ENCODE measurements at regions not wholly inside any gene's neighbourhood (a gene's known extent, or its start where the extent isn't known, plus 50 kb on each side); places are given as distances from the start of the nearest gene placed in this dataset.

- Histone ChIP-seq H3K27ac (no peak overlapping the region), H3K4me3 (no peak overlapping the region), H3K4me1 (peaks cover 13% of the 10 kb centered on the region), H3K9me3 (no peaks in the 10 kb centered on the region), H3K36me3 (no peaks in the 10 kb centered on the region), H3K27me3 (no peaks in the 10 kb centered on the region)
- TF ChIP-seq CTCF (IDR thresholded peaks at IDR 0.05) (no peak), POLR2A (IDR thresholded peaks at IDR 0.05) (no peak), POLR2AphosphoS5 (IDR thresholded peaks at IDR 0.05) (no peak), EP300 (IDR thresholded peaks at IDR 0.05) (no peak)
- DNase-seq (ENCODE audit: low spot score in 2 of 2), result no peak
- WGBS, result 83% methylated on average over 2 of the region's 2 CpGs
Measured at GRCh38 chr4:123579961-123580360, 183.4 kb downstream of the SPRY1 start.

GRCh38 chr4:123580981-123581664 is 184.5 kb downstream of the SPRY1 start:
- DNase-seq (ENCODE audit: low spot score in 2 of 2), result no peak
- H3K9me3 ChIP-seq, result no peaks in the 10 kb centered on the region
- no peak overlapping the region for H3K4me3 ChIP-seq
- 98% methylated on average over 8 of the region's 8 CpGs for WGBS
- no peaks in the 10 kb centered on the region for H3K36me3 ChIP-seq
- TF ChIP-seq CTCF (IDR thresholded peaks at IDR 0.05) (no peak), POLR2AphosphoS5 (IDR thresholded peaks at IDR 0.05) (no peak), POLR2A (IDR thresholded peaks at IDR 0.05) (no peak), EP300 (IDR thresholded peaks at IDR 0.05) (no peak)
- no peak overlapping the region for H3K27ac ChIP-seq
- H3K4me1 ChIP-seq, result peaks cover 13% of the 10 kb centered on the region
- H3K27me3 ChIP-seq, result no peaks in the 10 kb centered on the region

- WGBS, result 86% methylated on average over 3 of the region's 3 CpGs
- no peaks in the 10 kb centered on the region for H3K36me3 ChIP-seq
- no peak for TF ChIP-seq CTCF (IDR thresholded peaks at IDR 0.05)
- no peak for TF ChIP-seq EP300 (IDR thresholded peaks at IDR 0.05)
- no peak for TF ChIP-seq POLR2AphosphoS5 (IDR thresholded peaks at IDR 0.05)
- TF ChIP-seq POLR2A (IDR thresholded peaks at IDR 0.05), result no peak
- peaks cover 9% of the 10 kb centered on the region for H3K4me1 ChIP-seq
- H3K27me3 ChIP-seq, result no peaks in the 10 kb centered on the region
- DNase-seq (ENCODE audit: low spot score in 2 of 2), result no peak
- H3K27ac ChIP-seq, result no peak overlapping the region
- no peak overlapping the region for H3K4me3 ChIP-seq
- no peaks in the 10 kb centered on the region for H3K9me3 ChIP-seq
Measured at GRCh38 chr4:123581802-123582201, 185.2 kb downstream of the SPRY1 start.

- H3K9me3 ChIP-seq, result no peaks in the 10 kb centered on the region
- H3K4me3 ChIP-seq, result no peak overlapping the region
- TF ChIP-seq CTCF (IDR thresholded peaks at IDR 0.05) (no peak), EP300 (IDR thresholded peaks at IDR 0.05) (no peak), POLR2AphosphoS5 (IDR thresholded peaks at IDR 0.05) (no peak), POLR2A (IDR thresholded peaks at IDR 0.05) (no peak)
- no peak for DNase-seq (ENCODE audit: low spot score in 2 of 2)
- H3K27ac ChIP-seq, result no peak overlapping the region
- no peaks in the 10 kb centered on the region for H3K27me3 ChIP-seq
- H3K36me3 ChIP-seq, result no peaks in the 10 kb centered on the region
- H3K4me1 ChIP-seq, result peaks cover 7% of the 10 kb centered on the region
- 74% methylated on average over 2 of the region's 2 CpGs for WGBS
Measured at GRCh38 chr4:123583043-123583442, 186.4 kb downstream of the SPRY1 start.

- H3K9me3 ChIP-seq, result no peaks in the 10 kb centered on the region
- WGBS, result 91% methylated on average over 2 of the region's 2 CpGs
- H3K27me3 ChIP-seq, result no peaks in the 10 kb centered on the region
- DNase-seq (ENCODE audit: low spot score in 2 of 2), result no peak
- H3K27ac ChIP-seq, result no peak overlapping the region
- H3K4me1 ChIP-seq, result peaks cover 12% of the 10 kb centered on the region
- TF ChIP-seq EP300 (IDR thresholded peaks at IDR 0.05) (no peak), POLR2AphosphoS5 (IDR thresholded peaks at IDR 0.05) (no peak), CTCF (IDR thresholded peaks at IDR 0.05) (no peak), POLR2A (IDR thresholded peaks at IDR 0.05) (no peak)
- no peak overlapping the region for H3K4me3 ChIP-seq
- H3K36me3 ChIP-seq, result no peaks in the 10 kb centered on the region
Measured at GRCh38 chr4:123585111-123585510, 188.5 kb downstream of the SPRY1 start.

All from suprapubic skin (tissue), 4 donors.